CD4-positive, alpha-beta T cell treated with Interleukin-4 for 1 hour (primary cell): ENCODE measurements at regions not wholly inside any gene's neighbourhood (a gene's known extent, or its start where the extent isn't known, plus 50 kb on each side); places are given as distances from the start of the nearest gene placed in this dataset.

Experiments used
- DNase-seq, 2 donors: peaks; one replicate each; pipeline ENCODE4 v3.0.0-alpha.2; 2020 to 2022

GRCh38 chr4:13036841-13037240, 447.3 kb downstream of the RAB28 start:
- no peak for DNase-seq

GRCh38 chr4:13032936-13033335, 451.2 kb downstream of the RAB28 start:
- no peak for DNase-seq

GRCh38 chr4:13024147-13025105, 459.7 kb downstream of the RAB28 start:
- no peak for DNase-seq

- no peak for DNase-seq
These were observed 476.2 kb downstream of the RAB28 start for GRCh38 chr4:13007802-13008470.

GRCh38 chr4:12993923-12994322, 490.2 kb downstream of the RAB28 start:
- DNase-seq = no peak

- no peak for DNase-seq
These were observed 496.9 kb downstream of the RAB28 start for GRCh38 chr4:12987284-12987683.

GRCh38 chr4:12979797-12980196, 504.3 kb downstream of the RAB28 start:
- no peak for DNase-seq

GRCh38 chr4:12978310-12978709, 505.8 kb downstream of the RAB28 start:
- DNase-seq = no peak

GRCh38 chr4:12975511-12975910, 508.6 kb downstream of the RAB28 start:
- no peak for DNase-seq

GRCh38 chr4:12973522-12973921, 510.6 kb downstream of the RAB28 start:
- DNase-seq = no peak

GRCh38 chr4:12968345-12968744, 515.8 kb downstream of the RAB28 start:
- no peak for DNase-seq

- DNase-seq = no peak
These were observed 517.4 kb downstream of the RAB28 start for GRCh38 chr4:12966726-12967125.

- no peak for DNase-seq
These were observed 518.8 kb downstream of the RAB28 start for GRCh38 chr4:12965334-12965733.

GRCh38 chr4:12963912-12964311, 520.2 kb downstream of the RAB28 start:
- DNase-seq = no peak

GRCh38 chr4:12963291-12963690, 520.8 kb downstream of the RAB28 start:
- DNase-seq = no peak

- DNase-seq = no peak
These were observed 522.4 kb downstream of the RAB28 start for GRCh38 chr4:12961713-12962112.

GRCh38 chr4:12958436-12958835, 525.7 kb downstream of the RAB28 start:
- DNase-seq = no peak

GRCh38 chr4:12957108-12957507, 527.0 kb downstream of the RAB28 start:
- no peak for DNase-seq

GRCh38 chr4:12956026-12956425, 528.1 kb downstream of the RAB28 start:
- no peak for DNase-seq

GRCh38 chr4:12949719-12950490, 534.2 kb downstream of the RAB28 start:
- no peak for DNase-seq

- DNase-seq = no peak
These were observed 541.1 kb downstream of the RAB28 start for GRCh38 chr4:12943069-12943468.

GRCh38 chr4:12933760-12934221, 550.3 kb downstream of the RAB28 start:
- DNase-seq = no peak

- DNase-seq = no peak
These were observed 551.8 kb downstream of the RAB28 start for GRCh38 chr4:12932203-12932788.
